GM12892 (cell line): ENCODE measurements at regions not wholly inside any gene's neighbourhood (a gene's known extent, or its start where the extent isn't known, plus 50 kb on each side); places are given as distances from the start of the nearest gene placed in this dataset.

ENCODE experiments used
- POLR2AphosphoS5 ChIP-seq: IDR thresholded peaks from 2 replicates; pipeline ENCODE4 v1.6.1; 2011; ENCODE audit warnings: low read depth, low read length, control low read depth
- TAF1 ChIP-seq: IDR thresholded peaks from 2 replicates; pipeline ENCODE4 v1.6.1; 2011; ENCODE audit warnings: low read depth, mild to moderate bottlenecking, control low read depth, low read length, borderline replicate concordance

DNA sequence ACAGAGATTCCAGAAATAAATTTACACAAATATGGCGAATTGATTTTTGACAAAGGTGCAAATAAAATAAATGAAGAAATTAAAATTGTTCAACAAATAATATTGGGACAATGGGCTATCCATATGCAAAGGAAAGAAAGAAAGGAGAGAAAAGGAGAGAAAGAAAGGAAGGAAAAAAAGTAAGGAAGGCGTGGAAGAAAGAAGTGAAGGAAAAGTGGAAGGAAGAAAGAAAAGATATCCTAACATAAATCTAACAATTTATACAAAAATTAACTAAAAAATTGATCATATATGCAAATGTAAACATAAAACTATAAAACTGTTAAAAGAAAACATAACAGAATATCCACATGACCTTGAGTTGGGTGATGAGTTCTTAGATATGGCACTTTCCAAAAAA, 78.7 kb upstream of the ZNF184 start:
- no peak for TF ChIP-seq POLR2AphosphoS5
- TF ChIP-seq TAF1, result no peak
